Ammon's horn (tissue), 1 donor: ENCODE measurements at regions not wholly inside any gene's neighbourhood (a gene's known extent, or its start where the extent isn't known, plus 50 kb on each side); places are given as distances from the start of the nearest gene placed in this dataset.

Experiments used
- DNase-seq: peaks from one replicate; pipeline ENCODE4 v3.0.0-alpha.2; 2016; ENCODE audit warnings: low spot score

GRCh38 chr5:2335125-2335732 lies 416.2 kb downstream of the IRX2 start:
- no peak for DNase-seq

- DNase-seq = no peak
Observed at GRCh38 chr5:2334719-2335118, 416.8 kb downstream of the IRX2 start.

- DNase-seq = no peak
Observed at GRCh38 chr5:2333291-2333690, 418.2 kb downstream of the IRX2 start.

- DNase-seq = no peak
Observed at GRCh38 chr5:2332521-2332920, 419.0 kb downstream of the IRX2 start.

- DNase-seq = no peak
Observed at GRCh38 chr5:2330325-2331130, 420.9 kb downstream of the IRX2 start.

- DNase-seq = no peak
Observed at GRCh38 chr5:2329741-2330140, 421.7 kb downstream of the IRX2 start.

- DNase-seq = no peak
Observed at GRCh38 chr5:2326601-2327000, 424.9 kb downstream of the IRX2 start.

- DNase-seq = no peak
Observed at GRCh38 chr5:2324788-2325187, 426.7 kb downstream of the IRX2 start.

GRCh38 chr5:2320611-2321010 lies 430.9 kb downstream of the IRX2 start:
- no peak for DNase-seq

- no peak for DNase-seq
Observed at GRCh38 chr5:2317540-2317939, 433.9 kb downstream of the IRX2 start.

- DNase-seq = no peak
Observed at GRCh38 chr5:2311851-2312250, 429.1 kb upstream of the IRX4 start.

- no peak for DNase-seq
Observed at GRCh38 chr5:2310946-2311345, 428.2 kb upstream of the IRX4 start.

GRCh38 chr5:2307631-2308030 lies 424.9 kb upstream of the IRX4 start:
- DNase-seq = no peak

GRCh38 chr5:2306711-2307110 lies 424.0 kb upstream of the IRX4 start:
- DNase-seq = no peak

GRCh38 chr5:2303431-2304100 lies 420.8 kb upstream of the IRX4 start:
- no peak for DNase-seq

GRCh38 chr5:2302169-2302568 lies 419.4 kb upstream of the IRX4 start:
- DNase-seq = no peak

- no peak for DNase-seq
Observed at GRCh38 chr5:2300861-2301574, 418.3 kb upstream of the IRX4 start.

- DNase-seq = no peak
Observed at GRCh38 chr5:2300421-2300820, 417.7 kb upstream of the IRX4 start.

- DNase-seq = no peak
Observed at GRCh38 chr5:2299388-2300220, 416.9 kb upstream of the IRX4 start.

- DNase-seq = no peak
Observed at GRCh38 chr5:2298781-2299180, 416.1 kb upstream of the IRX4 start.

GRCh38 chr5:2297991-2298390 lies 415.3 kb upstream of the IRX4 start:
- no peak for DNase-seq

GRCh38 chr5:2295476-2295875 lies 412.8 kb upstream of the IRX4 start:
- DNase-seq = no peak
